ENCODE measurements at regions not wholly inside any gene's neighbourhood (a gene's known extent, or its start where the extent isn't known, plus 50 kb on each side); places are given as distances from the start of the nearest gene placed in this dataset.

DNA sequence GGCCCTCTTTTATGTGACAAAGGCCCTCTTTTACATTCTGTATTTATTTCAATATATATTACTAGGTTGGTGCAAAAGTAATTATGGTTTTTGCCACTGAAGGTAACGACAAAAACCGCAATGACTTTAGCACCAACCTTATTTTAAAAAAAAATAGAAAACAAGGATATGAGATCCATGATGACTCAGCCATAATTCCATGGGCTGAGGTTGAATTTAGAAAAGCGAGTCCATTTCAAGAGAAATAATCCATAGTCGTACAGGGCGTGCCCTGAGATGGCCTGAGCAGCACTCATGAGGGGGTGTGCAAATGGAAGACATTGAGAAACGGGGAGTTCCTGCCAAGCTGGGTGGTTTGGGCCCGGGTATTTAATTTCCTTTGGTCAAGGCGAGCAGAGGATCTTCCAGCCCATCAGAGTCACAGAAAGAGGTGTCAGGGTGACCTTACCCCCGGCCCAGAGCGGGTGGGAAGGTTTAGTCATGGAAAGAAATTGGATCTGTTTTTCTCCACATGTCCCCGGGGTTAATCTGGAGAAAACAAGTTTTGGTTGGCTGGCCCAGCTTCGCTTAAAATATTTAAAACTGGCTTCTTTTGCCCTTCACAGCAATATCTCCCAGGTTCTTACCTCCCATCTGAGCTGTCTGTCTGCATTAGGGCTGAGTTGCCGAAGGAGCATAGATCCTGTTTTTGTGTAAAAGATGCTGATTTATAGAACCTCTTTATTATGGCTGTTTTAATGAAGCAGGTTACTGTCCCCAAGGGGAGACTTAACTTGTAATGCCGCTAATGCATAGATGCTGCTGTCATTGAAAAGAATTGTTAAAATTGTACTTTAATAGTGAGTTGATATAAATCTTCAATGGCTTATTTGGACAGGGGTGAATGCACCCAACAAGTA lies 255.6 kb downstream of the PREX1 start:
- DNase-seq = no peak

DNA sequence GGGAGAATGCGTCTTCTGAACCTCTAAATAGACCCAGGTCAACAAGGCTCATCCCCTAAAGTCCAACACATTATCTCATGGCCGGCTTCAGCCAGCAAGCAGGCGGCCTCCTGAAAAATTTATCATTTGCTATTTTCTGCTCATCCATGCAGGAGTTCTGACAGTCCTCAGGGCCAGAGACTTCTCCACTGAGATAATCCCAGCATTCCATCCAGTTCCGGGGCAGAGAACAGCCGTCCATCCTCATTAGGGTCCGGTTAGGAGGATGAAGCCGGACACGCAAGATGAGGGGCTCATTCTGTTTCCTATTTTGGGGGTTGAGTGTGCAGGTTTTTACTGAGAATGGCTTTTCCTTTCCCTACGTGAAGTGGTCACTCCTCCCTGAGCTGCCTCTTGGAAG lies 258.1 kb downstream of the PREX1 start:
- DNase-seq = no peak

DNA sequence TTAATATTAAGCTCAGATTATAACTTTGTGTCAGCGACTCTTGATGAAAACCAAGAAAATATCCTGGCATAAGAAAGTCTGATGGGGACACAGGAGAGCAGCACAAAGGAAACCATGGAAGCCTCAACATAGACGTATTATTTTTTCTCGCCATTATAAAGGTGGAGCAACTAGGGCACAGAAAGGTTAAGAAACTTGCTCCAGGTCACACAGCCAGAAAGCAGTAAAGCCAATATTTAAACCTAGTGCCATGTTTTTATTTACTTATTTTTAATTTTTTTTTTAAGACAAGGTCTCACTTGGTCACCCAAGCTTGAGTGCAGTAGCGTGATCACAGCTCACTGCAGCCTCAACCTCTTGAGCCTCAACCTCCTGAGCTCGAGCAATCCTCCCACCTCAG lies 259.3 kb downstream of the PREX1 start:
- no peak for DNase-seq

- DNase-seq = no peak
These were observed 260.7 kb downstream of the PREX1 start for GRCh38 chr20:48567145-48567544.

GRCh38 chr20:48564982-48565539 lies 262.7 kb downstream of the PREX1 start:
- no peak for DNase-seq

GRCh38 chr20:48563191-48563870 lies 264.5 kb downstream of the PREX1 start:
- DNase-seq = no peak

- DNase-seq = no peak
These were observed 265.1 kb downstream of the PREX1 start for GRCh38 chr20:48562586-48563116.

DNA sequence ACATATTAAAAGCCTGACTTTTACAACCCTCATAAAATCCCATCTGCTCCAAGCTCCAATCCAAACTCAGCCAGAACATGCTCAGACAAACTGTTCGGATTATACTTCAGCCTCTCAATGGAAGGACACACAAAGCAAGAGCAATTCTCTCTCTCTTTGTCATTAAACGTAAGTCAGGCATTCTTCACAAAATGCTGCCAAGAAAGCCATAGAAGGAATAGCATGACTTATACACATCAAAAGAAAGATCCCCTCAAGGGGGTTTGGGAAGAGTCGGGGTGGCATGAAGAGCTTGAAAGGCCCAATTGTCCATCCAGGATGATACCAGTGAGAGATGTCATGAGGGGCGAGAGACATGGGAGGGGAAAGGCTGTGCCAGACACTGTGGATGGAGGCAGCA lies 268.9 kb downstream of the PREX1 start:
- no peak for DNase-seq

DNA sequence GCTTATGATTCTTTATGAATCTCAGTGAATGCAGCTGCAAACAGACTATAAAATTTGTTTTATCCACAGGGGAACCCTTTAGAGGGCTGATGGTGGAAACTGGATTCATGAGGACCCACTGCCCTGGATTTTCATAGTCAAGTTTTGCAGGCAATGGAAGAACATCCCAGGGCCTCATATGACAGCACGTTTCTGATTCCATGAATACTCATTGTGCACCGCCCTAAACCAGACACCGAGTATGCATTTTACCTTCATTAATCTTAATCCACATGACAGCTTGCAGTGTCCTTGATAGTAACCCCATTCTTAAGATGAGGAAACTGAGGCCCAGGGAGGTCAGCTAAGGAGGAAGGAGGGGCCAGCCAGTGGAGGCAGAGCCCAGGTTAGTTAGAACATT lies 270.4 kb downstream of the PREX1 start:
- no peak for DNase-seq

GRCh38 chr20:48556956-48557355 lies 270.8 kb downstream of the PREX1 start:
- DNase-seq = no peak

DNA sequence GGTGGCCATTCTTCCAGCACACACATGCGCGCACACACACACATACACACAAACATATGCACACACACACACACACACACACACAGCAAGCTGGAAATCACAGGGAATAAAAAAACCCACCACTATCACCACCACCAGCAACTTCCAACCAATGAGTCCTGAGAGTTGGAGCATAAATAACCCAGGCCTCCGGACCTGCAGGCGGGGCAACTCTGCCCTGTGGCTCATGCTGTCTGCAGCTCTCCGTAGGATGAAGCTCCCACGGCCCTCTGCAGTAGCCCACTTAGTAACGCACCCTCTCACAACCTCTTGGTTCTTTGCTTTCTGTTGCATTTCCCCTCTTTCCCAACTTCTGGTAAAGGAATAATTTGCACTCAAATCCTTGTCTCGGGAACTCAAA lies 275.2 kb downstream of the PREX1 start:
- no peak for DNase-seq

GRCh38 chr20:48550814-48551213 lies 277.0 kb downstream of the PREX1 start:
- no peak for DNase-seq

GRCh38 chr20:48547664-48548063 lies 280.1 kb downstream of the PREX1 start:
- DNase-seq = no peak

- DNase-seq = no peak
These were observed 283.1 kb downstream of the PREX1 start for GRCh38 chr20:48544402-48545339.

GRCh38 chr20:48541581-48542071 lies 286.2 kb downstream of the PREX1 start:
- DNase-seq = no peak

DNA sequence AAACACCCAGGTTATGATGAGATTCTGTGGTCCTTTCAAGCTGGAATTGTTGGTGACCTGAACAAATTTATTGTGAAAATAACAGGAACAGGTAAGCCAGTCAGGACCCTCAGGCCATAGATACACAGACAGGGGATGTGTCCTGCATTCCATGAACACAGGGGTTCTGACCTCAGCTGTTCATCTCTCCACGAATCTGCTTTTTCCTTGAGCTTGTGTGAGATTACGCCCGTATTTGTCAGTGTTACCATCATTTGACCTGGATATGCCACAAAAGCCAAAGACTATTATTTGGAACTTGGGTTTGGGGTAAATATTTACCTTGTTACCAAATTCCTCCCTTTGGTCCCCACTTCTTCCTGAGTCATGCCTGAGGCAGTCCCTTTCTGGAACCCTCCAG lies 288.9 kb downstream of the PREX1 start:
- no peak for DNase-seq

GRCh38 chr20:48538058-48538825 lies 289.6 kb downstream of the PREX1 start:
- no peak for DNase-seq

DNA sequence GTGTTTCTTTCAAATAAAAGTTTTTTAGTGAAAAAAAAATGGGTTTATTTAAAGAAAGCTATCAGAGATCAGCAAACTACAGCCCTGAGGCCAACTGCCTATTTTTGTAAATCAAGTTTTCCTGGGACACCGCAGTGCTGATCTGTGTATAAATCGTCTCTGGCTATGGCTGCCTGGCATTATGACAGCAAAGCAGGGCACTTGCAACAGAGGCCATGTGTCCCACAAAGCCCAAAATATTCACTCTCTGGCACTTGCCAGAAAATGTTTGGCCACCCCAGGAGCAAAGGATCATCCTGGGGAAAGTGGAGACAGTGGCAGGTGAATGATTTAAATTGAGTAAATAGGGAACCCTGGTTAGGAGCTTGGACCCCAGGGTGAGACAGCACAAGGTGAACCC lies 291.6 kb downstream of the PREX1 start:
- DNase-seq = no peak

DNA sequence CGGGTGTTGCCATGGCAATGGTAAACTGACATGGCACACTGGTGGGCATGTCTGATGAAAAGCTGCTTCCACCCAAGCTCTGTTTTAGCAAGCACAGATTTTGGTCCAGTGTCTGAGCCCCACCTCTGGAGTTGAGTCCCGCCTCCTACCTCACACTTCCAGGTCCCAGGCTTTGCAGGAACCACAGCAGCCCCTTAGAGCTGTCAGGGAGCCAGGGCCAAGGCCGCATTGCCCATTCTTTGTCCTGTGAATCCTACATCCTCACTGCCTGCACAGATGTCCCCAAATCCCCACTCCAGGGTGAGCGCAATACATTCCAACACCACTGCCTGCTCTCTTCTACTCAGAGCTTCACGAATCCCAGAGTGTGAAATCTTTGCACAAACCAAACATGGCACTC lies 292.2 kb downstream of the PREX1 start:
- DNase-seq = no peak

DNA sequence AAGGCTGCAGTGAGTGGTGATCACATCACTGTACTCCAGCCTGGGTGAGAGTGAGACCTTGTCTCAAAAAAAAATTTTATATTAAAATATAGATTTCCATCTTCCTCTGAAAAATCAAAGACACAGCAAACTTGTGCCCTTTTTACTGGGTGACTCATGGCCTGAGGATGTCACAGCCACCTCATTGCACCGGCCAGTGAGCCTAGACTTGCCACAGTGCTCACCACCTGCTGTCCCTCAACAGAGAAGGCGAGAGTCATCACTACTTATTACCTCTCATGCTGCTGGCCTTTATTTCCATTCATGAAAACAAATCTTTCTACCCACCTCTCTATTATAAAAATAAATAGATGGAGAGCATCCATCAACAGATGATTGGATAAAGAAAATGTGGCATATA lies 295.8 kb downstream of the PREX1 start:
- no peak for DNase-seq

DNA sequence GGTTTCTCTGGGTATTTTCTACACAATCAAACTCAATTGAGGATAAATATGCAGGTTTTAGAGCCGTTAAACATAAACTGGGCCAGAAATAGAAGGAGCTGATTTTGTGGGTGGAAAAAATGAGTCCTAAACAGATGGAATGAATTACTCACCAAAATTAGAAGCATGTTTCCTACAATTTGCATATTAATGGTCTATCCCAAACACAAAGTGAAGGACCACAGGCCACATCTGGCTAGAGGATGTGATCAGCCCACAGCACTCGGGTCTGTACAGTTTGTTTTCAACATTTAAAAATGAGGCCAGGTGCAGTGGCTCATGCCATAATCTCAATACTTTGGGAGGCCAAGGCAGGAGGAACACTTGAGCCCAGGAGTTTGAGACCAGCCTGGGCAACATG lies 296.3 kb downstream of the PREX1 start:
- DNase-seq = no peak

DNA sequence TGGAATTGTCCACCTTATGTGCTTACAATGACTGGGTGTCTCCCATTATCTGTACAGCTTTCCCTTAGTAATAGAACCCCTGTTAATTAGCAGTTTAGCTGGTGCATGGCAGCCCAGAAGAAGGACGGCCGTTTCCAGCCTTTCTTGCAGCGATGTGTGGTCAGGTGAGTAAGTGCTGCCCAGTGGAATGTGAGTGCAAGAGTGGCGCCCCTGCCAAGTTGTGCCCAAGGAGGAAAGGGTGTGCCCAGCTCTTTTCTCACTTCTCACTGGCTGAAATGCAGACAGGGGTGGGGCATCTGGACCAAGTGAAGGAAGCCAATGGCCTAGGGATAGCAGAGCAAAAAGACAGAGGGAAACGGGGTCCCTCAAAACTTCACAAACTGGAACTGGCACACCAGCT lies 296.8 kb downstream of the PREX1 start:
- DNase-seq = no peak
